Nucleus accumbens (tissue), 56 donors: ENCODE measurements at regions not wholly inside any gene's neighbourhood (a gene's known extent, or its start where the extent isn't known, plus 50 kb on each side); places are given as distances from the start of the nearest gene placed in this dataset.
A peak's percentile ranks its signal among the peaks of the same experiment; 100 is the strongest.

Experiments
- DNase-seq, 56 donors: peaks; one replicate each; lab custom pipeline; 2025; lab: John Stamatoyannopoulos, UW

DNA sequence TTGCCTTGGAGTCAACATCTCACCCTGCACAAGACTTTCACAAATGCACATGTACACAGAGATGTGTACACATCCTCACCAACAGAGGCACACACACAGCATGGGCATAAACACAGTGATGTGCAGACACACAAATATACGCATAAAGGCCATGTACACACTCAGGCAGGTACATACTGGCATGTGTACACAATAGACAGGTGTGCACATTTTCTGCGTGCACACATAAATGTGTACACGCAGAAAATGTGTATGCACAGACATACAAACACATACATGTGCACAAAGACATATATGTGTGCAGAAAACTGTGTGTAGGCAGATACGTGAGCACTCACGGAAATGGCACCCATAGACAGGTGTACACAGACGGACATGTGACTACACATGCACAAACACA lies 85.3 kb upstream of the ZBTB40 start:
- DNase-seq, result no peak

- DNase-seq, result no peak
These were observed 83.5 kb upstream of the ZBTB40 start for GRCh38 chr1:22368125-22368524.

GRCh38 chr1:22369294-22370189 lies 82.1 kb upstream of the ZBTB40 start:
- DNase-seq, result no peak

DNA sequence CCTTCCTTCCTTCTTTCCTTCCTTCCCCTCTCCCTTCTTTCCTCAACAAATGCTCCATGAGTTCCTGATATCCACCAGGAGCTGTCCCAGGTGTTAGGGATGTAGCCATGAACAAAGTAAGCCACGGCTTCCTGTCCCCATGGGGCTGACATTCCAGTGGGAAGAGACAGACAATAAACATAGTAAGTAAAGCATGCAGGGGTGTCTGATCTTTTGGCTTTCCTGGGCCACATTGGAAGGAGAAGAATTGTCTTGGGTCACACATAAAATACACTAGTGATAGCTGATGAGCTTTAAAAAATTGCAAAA lies 81.5 kb upstream of the ZBTB40 start:
- no peak for DNase-seq

DNA sequence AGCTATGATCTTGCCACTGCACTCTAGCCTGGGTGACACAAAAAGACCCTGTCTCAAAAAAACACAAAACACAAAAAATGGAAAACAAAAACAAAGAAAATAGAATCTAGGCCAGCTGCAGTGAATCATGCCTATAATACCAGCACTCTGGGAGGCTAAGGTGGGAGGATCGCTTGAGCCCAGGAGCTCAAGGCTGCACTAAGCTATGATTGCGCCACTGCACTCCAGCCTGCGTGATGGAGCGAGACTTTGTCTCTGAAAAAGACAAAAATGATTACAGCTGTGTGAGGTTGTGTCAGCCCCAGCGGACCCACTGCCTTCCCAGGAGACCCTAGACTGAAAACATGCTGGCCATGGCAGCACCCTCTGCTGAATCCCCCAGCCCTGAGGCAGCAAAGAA lies 80.2 kb upstream of the ZBTB40 start:
- DNase-seq, result no peak

DNA sequence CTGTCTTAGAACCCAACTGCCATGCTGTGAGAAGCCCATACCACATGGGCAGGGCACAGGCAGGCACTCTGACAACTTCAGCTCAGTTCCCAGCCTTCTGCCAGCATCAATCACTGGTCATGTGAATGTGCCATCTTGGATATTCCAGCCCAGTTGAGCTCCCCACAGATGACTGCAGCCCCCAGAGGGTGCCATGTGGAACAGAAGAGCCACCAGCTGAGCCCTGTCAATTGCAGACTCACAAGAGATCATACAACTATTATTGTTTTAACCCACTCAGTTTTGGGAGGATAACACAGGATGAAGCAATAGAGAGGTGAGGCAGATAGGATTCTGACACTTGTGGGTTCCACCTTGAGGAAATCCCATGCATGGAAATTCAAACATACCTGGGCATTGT lies 78.4 kb upstream of the ZBTB40 start:
- DNase-seq, result no peak

- DNase-seq, result no peak
These were observed 77.7 kb upstream of the ZBTB40 start for GRCh38 chr1:22374001-22374400.

- no peak for DNase-seq
These were observed 76.0 kb upstream of the ZBTB40 start for GRCh38 chr1:22375601-22376000.

- no peak for DNase-seq
These were observed 75.7 kb upstream of the ZBTB40 start for GRCh38 chr1:22376001-22376400.

DNA sequence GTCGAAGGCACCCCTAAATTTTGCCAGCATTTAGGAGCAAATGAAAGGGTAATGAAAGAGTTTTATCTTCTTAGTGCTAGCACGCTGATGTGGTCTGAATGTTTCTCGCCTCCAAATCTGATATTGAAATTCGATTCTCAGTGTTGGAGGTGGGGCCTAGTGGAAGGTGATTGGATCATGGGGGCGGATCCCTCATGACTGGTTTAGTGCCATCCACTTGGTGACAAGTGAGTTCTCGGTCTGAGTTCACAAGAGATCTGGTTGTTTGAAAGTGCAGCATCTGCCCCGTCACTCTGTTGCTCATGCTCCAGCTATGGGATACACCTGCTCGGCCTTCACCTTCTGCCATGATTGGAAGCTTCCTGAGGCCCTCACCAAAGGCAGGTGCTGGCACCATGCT lies 75.1 kb upstream of the ZBTB40 start:
- DNase-seq, result no peak

GRCh38 chr1:22376976-22377375 lies 74.7 kb upstream of the ZBTB40 start:
- no peak for DNase-seq

GRCh38 chr1:22379566-22379965 lies 72.1 kb upstream of the ZBTB40 start:
- no peak for DNase-seq

- no peak for DNase-seq
These were observed 71.4 kb upstream of the ZBTB40 start for GRCh38 chr1:22380024-22380785.

- peak in 1 of 56 donors; percentile 10 for DNase-seq
These were observed 67.9 kb upstream of the ZBTB40 start for GRCh38 chr1:22383526-22384294.

DNA sequence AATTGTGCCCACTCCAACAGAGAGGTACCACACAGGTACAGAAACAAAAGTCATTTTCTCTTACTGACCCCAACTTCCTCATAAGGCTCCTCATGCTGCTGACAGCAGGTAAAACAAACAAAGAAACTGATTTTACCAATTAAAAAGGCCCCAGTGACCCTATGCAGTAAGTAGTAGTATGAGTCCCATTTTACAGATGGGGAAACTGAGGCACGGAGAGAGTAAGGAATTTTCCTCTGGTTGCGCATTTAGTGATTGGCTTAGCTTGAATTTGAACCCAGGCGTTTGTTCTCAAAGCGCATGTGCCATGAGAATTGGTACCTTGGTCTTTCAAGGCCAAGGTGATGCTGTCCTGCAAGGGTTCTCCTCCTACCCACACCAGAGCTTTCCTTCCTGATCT lies 66.1 kb upstream of the ZBTB40 start:
- no peak for DNase-seq

GRCh38 chr1:22386774-22387173 lies 64.9 kb upstream of the ZBTB40 start:
- DNase-seq, result no peak

DNA sequence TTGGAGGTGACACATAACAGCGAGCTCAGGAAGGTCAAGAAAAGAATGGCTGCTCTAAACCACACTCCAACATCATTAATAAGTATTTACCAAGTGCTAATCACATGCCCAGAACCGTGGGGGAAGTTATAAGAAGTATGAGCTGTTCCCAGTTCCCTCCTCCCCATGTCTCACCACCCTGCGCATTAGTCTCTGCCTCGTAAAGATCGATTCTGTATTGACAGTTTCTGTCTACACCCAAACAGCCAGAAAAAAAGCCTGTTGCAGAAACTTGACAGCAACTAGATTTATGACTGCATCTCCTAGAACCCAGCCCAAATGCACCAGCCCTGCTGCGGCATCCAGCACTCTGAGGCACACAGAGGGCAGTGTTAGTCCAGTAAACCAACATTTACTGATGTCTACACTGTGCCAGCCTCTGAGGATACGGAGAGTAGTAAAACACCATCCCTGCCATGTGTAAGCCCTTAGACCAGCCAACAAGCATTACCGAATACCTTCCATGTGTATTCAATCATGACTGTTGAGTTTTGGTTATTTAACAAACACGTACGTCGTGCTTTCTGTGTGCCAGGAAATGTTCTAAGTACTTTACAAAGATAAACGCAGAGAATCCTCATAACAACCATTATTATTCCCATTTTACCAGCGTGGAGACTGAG lies 63.6 kb upstream of the ZBTB40 start:
- no peak for DNase-seq

GRCh38 chr1:22388671-22389450 lies 62.8 kb upstream of the ZBTB40 start:
- no peak for DNase-seq

DNA sequence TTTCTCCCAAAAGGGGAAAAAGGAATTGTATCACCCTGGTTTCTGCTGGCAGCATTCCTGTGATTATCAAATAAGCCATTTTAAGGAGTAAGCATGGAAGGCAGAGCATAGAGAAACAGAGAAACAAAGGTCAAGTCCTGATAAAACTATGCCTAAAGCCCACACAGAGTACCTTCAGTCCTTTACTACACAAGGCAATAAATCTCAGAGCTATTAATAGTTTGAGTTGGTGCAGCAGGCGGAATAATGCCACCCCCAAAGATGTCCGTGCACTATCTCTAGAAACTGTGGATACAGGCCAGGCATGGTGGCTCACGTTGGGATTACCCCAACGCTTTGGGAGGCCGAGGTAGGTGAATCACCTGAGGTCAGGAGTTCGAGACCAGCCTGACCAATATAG lies 58.1 kb upstream of the ZBTB40 start:
- no peak for DNase-seq
